HG02938 (cell line): ENCODE measurements at regions not wholly inside any gene's neighbourhood (a gene's known extent, or its start where the extent isn't known, plus 50 kb on each side); places are given as distances from the start of the nearest gene placed in this dataset.

ENCODE experiments used
- ATAC-seq: cut with Tn5 transposase; IDR thresholded peaks from one replicate; pipeline ENCODE4 v1.9.1; 2021; ENCODE audit warnings: mild to moderate bottlenecking, moderate library complexity; ENCODE audit not compliant: unreplicated experiment

DNA sequence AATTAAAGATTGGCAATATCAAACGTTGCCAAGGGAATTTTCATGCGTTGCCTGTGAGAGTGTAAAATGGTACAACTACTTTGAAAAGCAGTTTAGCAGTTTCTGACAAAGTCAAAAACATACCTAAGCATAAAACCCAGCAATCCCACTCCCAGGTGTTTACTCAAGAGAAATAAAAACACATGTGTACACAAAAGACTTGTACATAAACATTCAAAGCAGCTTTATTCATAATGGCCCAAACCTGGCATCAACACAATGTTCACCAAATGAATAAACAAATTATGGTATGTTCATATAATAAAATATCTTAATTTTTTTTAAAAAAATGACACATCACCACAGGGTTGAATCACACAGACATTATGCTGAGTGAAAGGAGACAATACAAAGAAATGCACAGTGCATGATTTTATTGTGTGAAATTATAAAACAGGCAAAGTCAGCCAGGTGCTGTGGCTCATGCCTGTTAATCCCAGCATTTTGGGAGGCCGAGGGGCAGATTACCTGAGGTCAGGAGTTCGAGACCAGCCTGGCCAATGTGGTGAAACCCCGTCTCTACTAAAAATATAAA, 240.4 kb upstream of the MARCKS start:
- no peak for ATAC-seq

GRCh38 chr6:113619077-113619476, 238.1 kb upstream of the MARCKS start:
- ATAC-seq, result no peak

DNA sequence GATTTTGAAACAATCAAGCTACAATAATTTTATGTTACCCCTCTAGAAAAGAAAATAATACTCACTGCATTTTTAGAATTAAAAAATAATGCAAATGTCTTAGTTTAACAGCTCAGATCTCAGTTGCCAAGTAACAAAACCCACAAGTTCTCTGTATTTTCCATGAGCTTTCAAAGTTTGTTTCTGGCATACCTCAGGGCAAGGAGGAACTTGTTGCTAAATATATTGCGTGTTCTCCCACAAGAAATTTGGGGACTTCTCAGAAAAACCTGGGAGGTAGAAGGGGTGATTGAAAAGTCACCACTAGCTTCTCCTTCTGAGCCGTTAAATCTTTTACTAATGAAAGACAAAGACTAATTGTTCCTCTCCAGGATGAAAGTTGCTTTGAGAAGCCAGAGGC, 236.8 kb upstream of the MARCKS start:
- ATAC-seq, result no peak

DNA sequence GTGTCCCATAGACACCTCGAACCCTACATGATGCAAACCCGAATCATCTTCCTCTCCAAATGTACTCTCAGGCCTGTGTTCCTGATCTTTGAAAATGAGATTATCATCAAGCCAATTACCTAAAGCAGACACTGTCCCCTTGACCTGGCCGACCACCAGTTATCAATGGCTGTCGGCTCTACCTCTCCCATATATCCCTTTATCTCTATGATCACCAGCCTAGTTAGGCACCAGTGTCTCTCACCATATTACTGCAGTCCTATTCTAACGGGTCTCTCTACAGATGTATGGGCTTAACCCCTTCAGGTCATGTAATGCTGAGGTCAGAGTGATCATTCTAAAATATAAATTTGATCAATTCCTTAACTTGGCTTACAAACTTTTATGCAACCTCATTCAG, 234.9 kb upstream of the MARCKS start:
- ATAC-seq, result no peak

GRCh38 chr6:113623129-113623528, 234.0 kb upstream of the MARCKS start:
- no peak for ATAC-seq

DNA sequence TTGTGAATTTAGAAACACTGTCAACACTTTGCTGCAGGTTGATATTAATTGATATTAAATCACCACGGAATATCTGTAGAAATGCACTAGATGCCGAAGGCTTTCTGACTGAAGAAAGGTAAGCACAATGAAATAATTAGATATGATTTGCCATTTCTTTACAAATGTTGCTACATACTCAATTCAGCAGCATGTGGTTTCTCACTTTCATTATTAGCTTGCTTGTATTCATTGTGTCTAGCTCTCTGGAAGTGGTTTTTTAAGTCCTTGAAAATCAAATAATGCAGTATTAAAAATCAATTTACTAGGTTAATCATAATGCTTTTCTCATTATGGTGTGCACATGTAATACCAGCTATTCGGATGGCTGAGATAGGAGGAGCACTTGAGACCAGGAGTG, 231.3 kb upstream of the MARCKS start:
- ATAC-seq, result peak; percentile 43

GRCh38 chr6:113626475-113626874, 230.7 kb upstream of the MARCKS start:
- ATAC-seq, result peak; percentile 30

DNA sequence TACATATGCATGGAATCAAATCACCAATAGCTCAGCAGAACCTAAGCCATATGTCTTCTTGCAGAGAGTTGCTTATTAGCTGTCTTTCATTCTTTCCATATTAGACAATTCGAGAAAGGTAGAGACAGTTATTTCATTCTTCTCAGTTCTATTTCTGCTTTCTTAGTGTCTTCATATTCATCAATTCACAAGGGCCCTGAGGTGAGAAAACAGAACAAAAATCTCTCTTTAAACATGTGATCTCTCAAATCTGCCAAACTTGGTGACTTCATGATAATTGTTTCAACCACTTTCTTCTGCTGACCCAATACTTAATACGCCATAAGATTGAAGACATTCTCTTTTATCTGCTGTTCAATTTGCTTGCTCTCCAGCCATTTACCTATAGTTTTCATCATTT, 229.7 kb upstream of the MARCKS start:
- ATAC-seq, result peak; percentile 20

DNA sequence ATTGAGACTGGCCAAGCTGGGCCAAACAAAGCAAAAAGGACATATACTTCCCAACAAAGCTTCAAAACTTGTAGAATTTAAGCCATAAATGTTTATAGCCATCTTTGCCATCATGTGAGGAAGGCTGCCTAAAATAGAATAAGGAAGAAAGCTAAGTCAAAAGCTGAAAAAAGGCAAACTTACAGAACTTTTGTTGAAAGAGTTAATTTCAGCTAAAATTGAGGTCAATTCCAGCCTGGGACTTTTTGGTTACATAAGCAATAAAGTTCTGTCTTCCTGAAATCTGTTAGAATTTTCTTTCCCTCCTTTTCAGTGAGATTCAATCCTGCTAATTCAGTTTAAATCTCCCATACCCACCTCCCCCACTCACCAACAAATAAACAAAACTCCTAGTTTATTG, 227.9 kb upstream of the MARCKS start:
- no peak for ATAC-seq

- ATAC-seq, result no peak
Observed at GRCh38 chr6:113629975-113630737, 227.0 kb upstream of the MARCKS start.

DNA sequence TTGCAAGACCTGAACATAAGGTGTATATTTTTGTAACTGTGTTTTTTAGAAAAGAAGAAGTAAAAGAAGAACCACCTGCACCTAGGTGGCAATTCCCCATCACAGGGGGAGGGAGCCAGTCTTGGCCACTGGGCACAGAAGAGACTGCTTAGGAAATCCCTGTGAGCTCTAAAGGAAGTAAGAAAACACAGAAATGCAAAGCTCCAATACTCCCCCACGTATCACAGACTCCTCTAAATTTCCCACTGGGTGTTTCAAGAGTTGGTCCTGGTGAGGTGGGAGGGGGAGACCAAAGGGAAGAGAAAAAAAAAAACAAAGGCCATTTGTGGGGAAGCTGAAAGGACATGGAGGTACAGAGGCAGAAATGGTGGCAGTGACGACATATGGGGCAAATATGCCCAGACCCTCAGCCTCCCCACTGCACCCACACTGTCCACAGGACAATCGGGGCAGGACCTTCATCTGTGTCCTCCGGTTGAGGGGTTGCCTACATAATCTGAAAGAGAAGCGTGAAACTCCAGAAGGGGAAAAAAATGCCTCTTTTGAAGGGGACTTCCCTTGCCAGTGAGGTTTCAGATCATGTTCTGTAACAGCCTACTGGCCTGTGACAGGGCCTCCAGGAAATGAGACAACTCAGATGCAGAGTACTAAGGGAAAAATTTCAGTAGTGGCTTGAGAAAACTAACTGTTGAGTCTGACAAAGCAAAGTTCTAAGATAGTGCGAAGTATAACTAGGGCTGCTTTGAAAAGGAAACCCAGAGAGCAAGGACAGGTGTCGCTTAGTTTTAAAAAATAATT, 226.2 kb upstream of the MARCKS start:
- peak; percentile 53 for ATAC-seq

DNA sequence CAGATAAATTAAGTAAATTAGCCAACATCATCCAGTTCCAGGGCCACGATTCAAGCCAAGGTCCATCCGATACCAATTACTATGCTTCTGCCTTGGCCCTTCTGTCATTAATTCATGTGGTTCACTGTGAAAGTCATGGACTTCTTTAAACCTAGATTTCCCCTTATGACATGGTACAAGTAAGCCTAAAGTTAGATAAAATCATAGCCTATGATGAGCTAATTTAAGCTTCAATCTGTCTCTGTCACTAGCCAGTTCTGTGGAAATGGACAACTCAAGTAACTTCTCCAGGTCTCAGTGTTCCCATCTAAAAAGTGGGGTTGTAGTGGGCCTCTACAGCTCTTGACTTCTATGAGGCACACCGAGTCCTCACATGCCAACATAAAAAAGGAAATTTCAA, 225.5 kb upstream of the MARCKS start:
- ATAC-seq, result no peak

GRCh38 chr6:113632220-113632864, 224.8 kb upstream of the MARCKS start:
- ATAC-seq, result peak; percentile 38

DNA sequence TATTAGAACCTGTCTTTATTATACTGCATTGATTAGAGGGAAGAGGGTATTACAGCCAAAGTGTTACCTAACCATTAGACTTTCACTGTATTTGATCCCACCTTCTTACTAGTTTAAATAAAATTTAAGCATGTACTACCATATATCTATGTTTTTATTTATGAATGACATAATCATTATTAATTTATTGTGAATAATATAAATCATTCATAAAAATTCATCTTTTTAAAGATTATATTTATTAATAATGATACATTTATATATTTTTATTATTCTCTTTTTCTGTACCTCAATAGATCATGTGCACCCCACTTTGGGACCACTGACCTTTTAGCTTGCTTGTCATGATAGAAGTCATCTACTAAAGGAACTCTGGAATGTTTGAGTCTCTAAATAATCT, 223.5 kb upstream of the MARCKS start:
- no peak for ATAC-seq

GRCh38 chr6:113634352-113635163, 222.6 kb upstream of the MARCKS start:
- peak; percentile 21 for ATAC-seq

GRCh38 chr6:113635222-113635986, 221.7 kb upstream of the MARCKS start:
- no peak for ATAC-seq

GRCh38 chr6:113636357-113636824, 220.8 kb upstream of the MARCKS start:
- no peak for ATAC-seq

- ATAC-seq, result no peak
Observed at GRCh38 chr6:113640051-113640450, 217.1 kb upstream of the MARCKS start.

DNA sequence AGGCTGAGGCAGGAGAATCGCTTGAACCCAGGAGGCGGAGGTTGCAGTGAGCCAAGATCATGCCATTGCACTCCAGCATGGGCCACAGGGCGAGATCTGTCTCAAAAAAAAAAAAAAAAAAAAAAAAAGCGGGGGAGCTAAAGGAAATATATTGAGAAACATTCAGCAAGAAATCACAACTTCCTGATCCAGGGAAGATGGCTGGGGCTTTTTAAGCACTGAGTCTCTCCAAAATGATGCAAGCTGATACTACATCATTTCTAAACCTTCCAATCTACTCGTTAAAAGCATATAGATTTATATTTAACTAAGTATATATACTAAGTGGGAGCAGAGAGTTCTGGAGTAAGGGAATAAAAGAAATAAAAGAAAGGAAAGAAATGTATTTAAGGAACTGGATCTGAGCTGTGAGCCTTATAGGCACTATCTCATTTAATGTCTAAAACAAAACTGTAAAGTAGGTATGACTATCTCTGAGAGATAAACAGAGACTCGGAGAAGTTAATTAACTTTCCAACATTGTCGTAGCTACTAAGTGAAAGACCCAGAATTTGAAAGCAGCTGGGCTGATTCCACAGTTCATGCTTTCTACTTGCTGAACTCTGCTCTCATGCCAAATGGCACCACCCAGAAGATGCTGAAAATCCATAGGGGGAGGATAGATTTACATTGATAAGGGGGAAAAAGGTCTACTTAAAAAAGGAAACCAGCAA, 215.0 kb upstream of the MARCKS start:
- ATAC-seq, result no peak
